RWPE2 (cell line): ENCODE measurements at regions not wholly inside any gene's neighbourhood (a gene's known extent, or its start where the extent isn't known, plus 50 kb on each side); places are given as distances from the start of the nearest gene placed in this dataset.
"Not testable (repeated sequence)": the region's sequence is repeated elsewhere in the genome, so short reads cannot be mapped to it uniquely, and the experiment has no call there.

Experiments used
- ATAC-seq: fragments of 200-7000 bp; cut with Tn5 transposase; 3 replicates; pipeline ENCODE4 v1.9.1; 2021; ENCODE audit warnings: low read depth
- DNase-seq: peaks from one replicate; pipeline ENCODE4 v3.0.0-alpha.2; 2020; ENCODE audit warnings: low spot score
- H3K27ac ChIP-seq: fragments of 450-650 bp; 2 replicates; pipeline ENCODE4 v1.5.1; 2017; ENCODE audit warnings: mild to moderate bottlenecking; ENCODE audit not compliant: poor library complexity, severe bottlenecking
- H3K27me3 ChIP-seq: fragments of 250-450 bp; sonication (Bioruptor Pico); 2 replicates; pipeline ENCODE4 v1.5.1; 2021; ENCODE audit warnings: mild to moderate bottlenecking, moderate library complexity; ENCODE audit not compliant: insufficient read depth, poor library complexity, severe bottlenecking
- H3K36me3 ChIP-seq: fragments of 250-450 bp; sonication (Bioruptor Pico); 2 replicates; pipeline ENCODE4 v1.5.1; 2020; ENCODE audit warnings: low read depth, mild to moderate bottlenecking, moderate library complexity
- H3K4me1 ChIP-seq: fragments of 250-450 bp; sonication (Bioruptor Pico); 2 replicates; pipeline ENCODE4 v1.5.1; 2021; ENCODE audit warnings: mild to moderate bottlenecking, moderate library complexity; ENCODE audit not compliant: insufficient read depth, poor library complexity, severe bottlenecking
- H3K4me3 ChIP-seq: fragments of 250-450 bp; sonication (Bioruptor Pico); 2 replicates; pipeline ENCODE4 v1.5.1; 2021; ENCODE audit warnings: mild to moderate bottlenecking, moderate library complexity; ENCODE audit not compliant: severe bottlenecking
- H3K9me3 ChIP-seq: fragments of 250-450 bp; sonication (Bioruptor Pico); 2 replicates; pipeline ENCODE4 v1.5.1; 2021; ENCODE audit warnings: mild to moderate bottlenecking, moderate library complexity; ENCODE audit not compliant: severe bottlenecking

DNA sequence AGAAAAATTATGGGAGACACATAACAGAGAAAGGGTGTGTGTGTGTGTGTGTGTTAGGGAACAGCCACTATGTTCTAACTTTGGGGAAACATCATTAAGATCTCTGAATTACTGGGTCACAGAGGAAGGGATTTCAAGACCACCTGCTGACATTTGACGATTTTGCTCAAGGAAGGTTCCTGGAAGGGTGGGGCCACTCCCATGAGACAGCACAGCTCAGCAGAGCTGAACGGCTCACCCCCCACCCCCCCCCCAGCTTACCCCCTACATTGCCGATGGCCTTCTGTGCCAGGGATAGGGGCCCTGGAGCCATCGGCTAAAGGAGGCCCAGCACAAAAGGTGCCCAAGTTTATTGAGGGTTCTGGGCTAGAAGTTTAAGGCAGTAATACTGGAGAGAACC is 122.4 kb downstream of the NPIPB11 start:
- H3K4me1 ChIP-seq, H3K36me3 ChIP-seq, H3K9me3 ChIP-seq, DNase-seq, H3K27me3 ChIP-seq, ATAC-seq, H3K4me3 ChIP-seq, H3K27ac ChIP-seq: not testable (repeated sequence)

- not testable (repeated sequence) for DNase-seq, H3K27ac ChIP-seq, H3K27me3 ChIP-seq, H3K9me3 ChIP-seq, H3K4me1 ChIP-seq, ATAC-seq, H3K4me3 ChIP-seq, H3K36me3 ChIP-seq
Measured at GRCh38 chr16:29278097-29278871, 128.2 kb downstream of the NPIPB11 start.

DNA sequence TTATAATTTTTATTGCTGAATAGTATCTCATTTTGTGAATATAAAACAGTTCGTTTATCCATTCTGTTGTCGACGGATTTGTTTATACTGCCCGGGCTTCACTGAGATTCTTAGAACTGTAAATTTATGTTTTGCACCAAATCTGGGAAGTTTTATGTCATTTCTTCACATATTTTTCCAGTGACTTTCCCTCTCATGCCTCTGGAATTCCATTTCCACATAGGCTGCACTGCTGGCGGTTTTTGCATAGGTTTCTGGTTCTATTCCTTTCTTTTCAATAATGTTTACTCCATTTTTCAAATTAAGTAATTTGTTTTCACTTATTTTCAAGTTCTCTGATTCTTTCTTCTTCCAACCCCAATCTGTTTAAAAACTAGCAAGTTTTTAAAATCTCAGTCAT is 130.1 kb downstream of the NPIPB11 start:
- not testable (repeated sequence) for H3K27me3 ChIP-seq, H3K9me3 ChIP-seq, DNase-seq, ATAC-seq, H3K27ac ChIP-seq, H3K4me3 ChIP-seq, H3K36me3 ChIP-seq, H3K4me1 ChIP-seq

DNA sequence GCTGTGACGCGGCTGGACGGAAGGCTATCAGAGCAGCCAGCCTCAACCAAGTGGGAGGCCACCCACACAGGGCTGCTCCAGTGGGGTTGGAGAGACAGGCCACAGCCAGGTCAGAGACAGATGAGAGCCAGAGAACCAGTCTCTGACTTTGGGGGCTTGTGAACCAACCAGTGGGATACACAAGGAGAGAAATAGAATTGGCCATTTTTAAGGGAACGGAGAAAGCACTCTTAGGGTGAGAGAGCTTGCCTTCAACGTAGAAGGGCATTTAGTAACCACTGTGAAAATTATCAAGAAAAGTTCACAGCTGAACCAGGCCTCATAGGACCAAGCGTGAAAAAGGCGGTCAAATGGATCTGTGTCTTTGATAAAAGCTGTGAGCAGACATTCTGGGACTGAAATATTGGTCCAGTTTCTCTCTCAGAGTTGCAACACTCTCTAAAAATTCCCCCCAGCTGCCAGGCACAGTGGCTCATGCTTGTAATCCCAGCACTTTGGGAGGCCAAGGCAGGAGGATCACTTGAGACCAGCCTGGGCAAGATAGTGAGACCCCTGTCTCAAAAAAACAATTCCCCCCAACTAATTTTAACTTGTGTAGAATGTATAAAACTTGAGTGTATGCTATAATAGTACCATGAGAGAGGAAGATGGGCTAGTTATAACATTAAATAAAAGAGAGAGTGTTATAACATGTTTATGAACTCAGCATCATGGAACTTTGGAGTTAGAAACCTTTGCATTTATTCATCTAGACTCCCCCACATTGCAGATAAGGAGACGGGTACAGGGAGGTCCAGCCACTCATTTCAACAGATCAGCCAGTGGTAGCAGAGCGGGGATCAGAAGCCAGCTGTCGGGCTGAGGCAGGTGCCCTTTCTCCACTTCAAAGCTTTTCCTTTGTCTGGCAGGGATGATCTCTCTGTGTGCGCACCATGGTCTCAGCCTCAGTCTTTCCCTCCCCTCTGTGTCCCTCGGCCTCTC is 132.2 kb downstream of the NPIPB11 start:
- not testable (repeated sequence) for H3K27me3 ChIP-seq, DNase-seq, H3K9me3 ChIP-seq, ATAC-seq, H3K36me3 ChIP-seq, H3K4me3 ChIP-seq, H3K27ac ChIP-seq
- H3K4me1 ChIP-seq: peaks cover 14% of the 10 kb centered on the region

GRCh38 chr16:29273298-29274054 is 133.0 kb downstream of the NPIPB11 start:
- not testable (repeated sequence) for H3K27me3 ChIP-seq, H3K27ac ChIP-seq, DNase-seq, ATAC-seq, H3K4me3 ChIP-seq, H3K36me3 ChIP-seq, H3K9me3 ChIP-seq
- peaks cover 23% of the 10 kb centered on the region for H3K4me1 ChIP-seq

DNA sequence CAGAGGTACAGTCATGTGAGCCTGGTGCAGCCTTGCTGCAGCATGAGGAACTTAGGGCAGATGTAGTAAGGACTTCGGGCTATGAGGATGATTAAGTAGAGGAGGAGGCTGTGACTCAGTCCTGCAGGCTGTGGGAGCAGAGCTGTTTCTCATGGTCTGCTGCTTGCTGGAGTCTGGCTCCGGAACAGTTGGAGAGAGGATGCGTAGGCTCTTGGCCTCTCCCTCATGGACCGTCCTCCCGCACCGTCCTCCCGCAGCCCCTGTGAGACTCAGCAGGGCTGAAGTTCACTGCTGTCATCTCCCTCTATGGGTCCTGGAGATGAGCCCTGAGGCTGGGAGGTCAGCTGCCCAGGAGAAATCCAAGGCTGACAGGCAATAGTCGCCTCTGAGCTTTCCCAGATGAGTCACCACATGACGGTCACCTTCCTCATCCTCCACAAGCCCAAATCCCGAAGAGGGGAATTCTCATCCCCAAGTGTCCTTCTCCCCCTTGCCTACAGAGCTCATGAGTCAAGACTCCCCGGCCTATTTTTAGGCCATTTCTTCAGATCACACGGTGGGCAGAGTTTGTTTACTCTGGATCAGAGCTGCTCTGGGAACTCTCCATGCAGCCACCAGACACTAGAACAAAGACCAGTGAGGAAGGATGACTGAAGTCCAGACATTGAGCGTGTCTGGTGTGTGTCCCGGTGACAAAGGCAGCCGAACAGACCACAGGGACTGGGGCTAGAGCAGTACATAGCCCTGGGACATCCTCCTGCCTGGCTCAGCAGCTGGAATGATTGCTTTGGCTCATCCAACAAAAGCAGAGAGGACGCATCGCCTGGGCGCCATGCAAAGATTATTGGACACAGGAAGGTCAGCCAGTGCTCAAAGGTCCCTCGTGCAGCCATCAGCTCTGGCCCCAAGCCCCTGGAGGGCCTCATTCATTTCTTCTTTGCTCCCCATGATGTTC is 134.5 kb downstream of the NPIPB11 start:
- H3K4me3 ChIP-seq, H3K27ac ChIP-seq, DNase-seq, H3K9me3 ChIP-seq, H3K36me3 ChIP-seq, H3K27me3 ChIP-seq: not testable (repeated sequence)
- ATAC-seq: peak; percentile 70
- H3K4me1 ChIP-seq: peaks cover 23% of the 10 kb centered on the region

GRCh38 chr16:29270923-29271322 is 135.6 kb downstream of the NPIPB11 start:
- not testable (repeated sequence) for ATAC-seq, H3K27me3 ChIP-seq, H3K36me3 ChIP-seq, H3K27ac ChIP-seq, H3K4me3 ChIP-seq, H3K9me3 ChIP-seq, DNase-seq
- peaks cover 23% of the 10 kb centered on the region for H3K4me1 ChIP-seq

- H3K4me1 ChIP-seq: peaks cover 25% of the 10 kb centered on the region
- not testable (repeated sequence) for DNase-seq
Measured at GRCh38 chr16:29270033-29270432, 136.5 kb downstream of the NPIPB11 start.

GRCh38 chr16:29269192-29269811 is 137.2 kb downstream of the NPIPB11 start:
- H3K4me1 ChIP-seq: peaks cover 32% of the 10 kb centered on the region
- ATAC-seq: peak; percentile 66
- H3K27me3 ChIP-seq, H3K36me3 ChIP-seq, H3K4me3 ChIP-seq, H3K9me3 ChIP-seq: not testable (repeated sequence)
- DNase-seq: peak; percentile 77
- peak overlapping the region; percentile 49 for H3K27ac ChIP-seq

More at GRCh38 chr16:29270033-29270432, 136.5 kb downstream of the NPIPB11 start:
- not testable (repeated sequence) for H3K9me3 ChIP-seq, H3K27me3 ChIP-seq, ATAC-seq, H3K27ac ChIP-seq, H3K36me3 ChIP-seq, H3K4me3 ChIP-seq

DNA sequence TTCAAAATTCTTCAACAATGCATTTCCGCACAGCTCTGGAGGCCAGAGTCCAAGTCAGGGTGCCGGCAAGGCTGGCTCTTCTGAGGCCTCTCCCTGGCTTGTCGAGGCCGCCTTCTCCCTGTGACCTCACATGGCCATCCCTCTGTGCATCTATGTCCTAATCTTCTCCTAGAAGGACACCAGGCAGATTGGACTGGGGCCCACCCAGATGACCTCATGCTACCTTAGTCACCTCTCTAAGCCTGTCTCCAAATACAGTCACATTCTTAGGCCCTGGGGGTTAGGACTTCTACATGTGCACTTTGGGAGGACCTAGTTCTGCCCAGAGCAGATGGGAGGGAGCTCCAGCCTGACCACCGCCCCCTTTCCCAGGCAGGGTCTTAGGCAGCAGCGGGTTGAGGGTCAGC is 137.7 kb downstream of the NPIPB11 start:
- H3K36me3 ChIP-seq, H3K27me3 ChIP-seq, H3K9me3 ChIP-seq, DNase-seq, H3K4me3 ChIP-seq: not testable (repeated sequence)
- peak; percentile 23 for ATAC-seq
- H3K27ac ChIP-seq: peak overlapping the region; percentile 49
- H3K4me1 ChIP-seq: peaks cover 35% of the 10 kb centered on the region
